Stimulated activated CD8-positive, alpha-beta memory T cell treated with anti-CD3 and anti-CD28 coated beads, Interleukin-15, amount 100 ng/mL, for 1 hour (primary cell): ENCODE measurements at regions not wholly inside any gene's neighbourhood (a gene's known extent, or its start where the extent isn't known, plus 50 kb on each side); places are given as distances from the start of the nearest gene placed in this dataset.

Experiments used
- DNase-seq: peaks from one replicate; pipeline ENCODE4 v3.0.0-alpha.2; 2020; ENCODE audit warnings: low read depth

DNA sequence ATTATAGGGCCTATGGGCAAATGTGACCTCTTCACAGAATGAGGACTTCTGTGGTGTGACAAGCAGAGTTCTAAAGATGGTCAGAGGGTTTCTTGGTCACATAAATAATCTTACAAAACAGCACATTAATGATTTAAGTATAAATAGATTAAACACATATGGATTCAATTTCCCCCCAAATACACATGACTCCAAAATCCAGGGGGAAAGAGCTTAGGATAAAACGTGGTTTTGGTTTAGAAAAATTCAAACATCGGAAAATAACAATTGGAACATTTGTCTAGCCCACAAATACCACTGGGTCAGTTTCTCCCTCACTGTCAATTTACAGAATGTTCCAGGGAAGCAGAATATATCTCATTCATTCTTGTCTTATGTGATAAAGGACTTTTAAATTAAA is 283.1 kb downstream of the COG6 start:
- no peak for DNase-seq

GRCh38 chr13:39941236-39941635 is 285.8 kb downstream of the COG6 start:
- no peak for DNase-seq

- no peak for DNase-seq
Observed at GRCh38 chr13:39941911-39942551, 286.6 kb downstream of the COG6 start.

DNA sequence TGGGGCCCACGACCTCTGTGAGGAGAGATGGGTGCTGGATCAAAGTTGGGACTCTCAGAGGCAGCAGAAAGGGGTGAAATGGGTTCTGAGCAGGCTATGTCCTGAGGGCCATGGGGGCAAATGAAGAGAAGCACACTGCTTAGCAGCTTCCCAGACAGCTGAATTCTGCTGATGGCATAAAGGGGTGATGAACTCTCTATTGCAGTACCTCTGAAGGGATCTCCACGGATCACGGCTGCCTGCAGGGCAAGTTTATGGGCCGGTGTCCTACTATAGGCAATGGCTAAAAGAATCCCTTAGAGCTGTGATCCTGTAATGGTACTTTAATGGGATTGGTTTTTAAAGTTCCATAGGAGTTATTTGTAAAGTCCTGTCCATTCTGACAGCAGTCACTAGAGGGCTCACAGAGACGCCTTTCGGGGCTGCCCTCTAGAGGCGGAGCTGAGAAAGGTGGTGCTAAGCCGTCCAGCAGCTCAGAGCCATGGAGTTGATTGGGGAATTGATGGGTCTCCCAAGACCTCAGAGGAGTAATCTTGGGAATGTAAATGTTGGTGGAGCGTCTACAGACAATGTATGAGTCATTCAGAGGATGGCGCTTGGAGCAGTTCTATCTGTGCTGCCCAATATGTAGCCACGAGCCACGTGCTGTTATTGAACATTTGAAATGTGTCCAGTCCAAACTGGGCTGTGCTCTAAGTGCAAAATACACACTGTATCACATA is 287.3 kb downstream of the COG6 start:
- DNase-seq = peak; percentile 49

- no peak for DNase-seq
Observed at GRCh38 chr13:39943711-39944110, 288.2 kb downstream of the COG6 start.

GRCh38 chr13:39945226-39945625 is 289.8 kb downstream of the COG6 start:
- DNase-seq = no peak

GRCh38 chr13:39946769-39947168 is 291.3 kb downstream of the COG6 start:
- no peak for DNase-seq

GRCh38 chr13:39951301-39951700 is 295.8 kb downstream of the COG6 start:
- no peak for DNase-seq

DNA sequence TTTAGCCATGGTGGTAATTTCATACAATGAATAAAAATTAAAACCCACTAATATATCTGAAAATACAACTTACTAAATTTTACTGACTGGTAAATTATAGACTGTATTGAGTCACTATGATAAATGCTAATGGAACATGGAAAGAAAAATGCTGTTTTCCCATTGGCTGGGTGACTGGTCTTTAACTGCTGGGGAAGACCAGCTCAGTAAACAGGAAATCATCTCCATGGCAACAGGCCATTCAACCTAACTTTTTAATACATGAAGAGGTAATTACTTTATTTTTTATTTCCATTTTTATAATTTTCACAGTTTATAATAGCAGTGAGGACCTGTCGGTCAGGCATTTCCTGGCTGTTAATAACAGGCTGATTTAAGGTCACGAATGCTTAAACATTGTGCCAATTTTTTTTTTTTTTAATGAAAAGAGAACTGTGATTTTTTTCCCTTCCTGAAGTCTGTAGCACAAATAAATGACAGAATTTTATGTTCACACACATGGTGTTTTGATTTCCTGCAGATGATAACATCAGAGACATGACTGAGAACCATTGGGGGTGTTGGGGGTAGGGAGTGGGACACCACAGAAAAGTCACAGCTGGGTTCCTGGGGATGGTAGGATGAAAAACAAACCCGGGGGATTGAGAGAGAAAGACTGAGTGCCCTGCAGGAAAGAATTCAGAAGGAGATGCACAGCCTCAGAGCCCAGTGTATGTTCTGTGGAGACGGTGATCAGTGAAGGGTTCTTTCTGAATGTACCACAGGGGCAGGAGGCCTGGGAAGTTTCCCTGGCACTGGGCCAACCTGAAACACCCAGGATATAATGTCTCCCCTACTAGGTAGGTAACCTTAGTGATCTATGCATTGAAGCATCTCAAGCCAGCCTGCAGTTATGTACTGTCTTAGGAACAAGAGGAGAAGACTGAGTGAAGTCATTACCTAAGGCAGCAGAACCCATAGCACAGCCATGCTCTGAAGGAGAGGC is 297.1 kb downstream of the COG6 start:
- no peak for DNase-seq

DNA sequence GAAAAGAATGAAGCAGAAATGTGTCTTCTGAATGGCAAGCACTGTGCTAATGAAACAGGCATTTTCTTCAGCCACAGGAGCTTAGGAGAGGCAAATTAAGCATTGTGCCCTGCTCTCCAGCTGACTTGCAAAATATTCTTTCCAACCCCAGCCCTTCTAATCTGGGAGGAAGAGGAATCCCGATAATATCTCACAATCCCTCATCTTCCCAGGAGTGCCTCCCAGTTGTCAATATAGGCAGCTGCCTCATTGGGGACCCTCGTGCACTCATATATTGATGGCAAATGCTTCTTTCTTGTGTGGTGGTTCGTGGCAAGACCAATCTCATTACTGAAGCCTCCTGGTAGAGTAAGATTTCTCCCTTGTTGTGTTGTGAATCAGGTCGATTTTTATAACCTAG is 299.0 kb downstream of the COG6 start:
- DNase-seq = no peak

DNA sequence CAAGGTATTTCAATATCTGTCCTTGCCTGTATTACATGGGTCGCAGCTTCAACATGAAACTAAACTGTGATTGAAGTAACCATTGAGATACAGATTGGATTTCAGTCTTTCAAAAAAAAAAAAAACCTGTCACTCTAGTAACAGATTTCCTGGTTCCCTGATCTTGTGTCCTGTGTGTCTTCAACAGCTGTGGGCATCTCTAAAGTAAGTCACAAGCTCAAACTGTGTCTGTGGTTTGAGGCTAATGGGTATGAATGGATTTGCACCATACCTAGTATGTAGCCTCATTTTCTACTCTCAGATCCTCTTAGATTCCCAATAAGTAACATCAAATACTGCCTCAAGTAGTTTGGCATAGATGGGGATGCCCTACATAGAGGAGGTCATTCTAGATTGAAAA is 300.1 kb downstream of the COG6 start:
- DNase-seq = no peak

DNA sequence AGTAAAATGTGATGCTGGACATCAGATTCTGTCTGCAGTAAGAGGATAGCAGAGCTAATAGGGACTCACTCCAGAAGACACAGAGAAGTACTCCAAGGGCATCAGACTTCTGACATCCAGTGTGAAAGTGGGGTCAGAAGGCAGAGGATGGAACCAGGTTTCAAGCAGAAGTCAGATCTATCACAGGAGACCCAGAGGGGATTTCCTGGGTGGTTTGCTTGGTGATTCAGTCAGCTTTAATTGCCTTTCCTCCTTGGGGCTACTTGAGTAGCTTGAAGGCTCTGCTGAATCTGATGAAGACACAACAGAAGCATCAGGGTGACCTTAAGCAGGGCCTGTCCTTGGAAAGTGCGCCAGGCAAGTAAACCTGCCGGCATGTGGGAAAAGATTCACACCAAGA is 300.6 kb downstream of the COG6 start:
- peak; percentile 4 for DNase-seq

- no peak for DNase-seq
Observed at GRCh38 chr13:39957868-39958677, 302.6 kb downstream of the COG6 start.

DNA sequence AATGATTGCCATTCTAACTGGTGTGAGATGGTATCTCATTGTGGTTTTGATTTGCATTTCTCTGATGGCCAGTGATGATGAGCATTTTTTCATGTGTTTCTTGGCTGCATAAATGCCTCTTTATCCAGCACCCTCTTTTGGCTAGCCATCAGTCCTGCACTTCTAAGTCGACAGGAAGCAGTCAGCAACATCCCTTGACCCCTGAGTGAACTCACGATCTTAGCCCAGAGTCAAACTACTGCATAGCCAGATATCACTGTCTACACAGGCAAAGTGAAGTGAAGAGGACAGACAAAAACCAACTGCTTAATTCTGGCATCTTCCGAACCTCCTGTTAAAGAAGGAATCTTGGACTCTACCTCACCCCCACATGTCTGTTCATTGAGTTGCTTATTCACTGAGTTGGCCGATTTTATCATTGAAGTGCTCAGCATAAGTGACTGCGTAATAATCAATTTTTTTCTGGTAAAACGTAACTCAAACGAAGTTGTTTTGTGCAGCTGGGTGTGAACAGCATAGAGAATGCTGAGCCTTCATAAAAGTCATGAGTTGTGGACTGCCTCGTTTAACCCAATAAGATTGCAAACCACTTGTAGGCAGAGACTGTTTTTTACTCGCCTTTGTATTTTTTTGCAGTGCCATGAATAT is 304.2 kb downstream of the COG6 start:
- DNase-seq = no peak

DNA sequence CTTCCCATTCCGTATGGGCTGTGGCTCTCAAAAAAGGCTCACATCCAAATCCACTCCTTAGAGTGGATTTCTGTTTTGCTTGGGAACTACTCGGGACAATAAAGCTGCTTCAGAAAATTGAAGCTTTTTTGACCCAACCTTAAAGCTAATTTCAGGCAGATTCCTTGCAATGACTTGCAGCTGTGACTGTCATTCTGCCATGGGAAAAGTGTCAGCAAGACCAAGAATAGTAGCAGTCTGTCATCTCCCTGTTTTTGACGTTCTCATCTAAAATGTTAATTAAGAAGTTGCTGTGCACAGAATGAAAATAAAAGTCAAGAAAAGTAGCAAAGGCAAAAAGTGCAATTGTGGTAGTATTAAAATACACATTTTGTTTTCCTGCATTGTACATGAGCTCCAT is 304.7 kb downstream of the COG6 start:
- DNase-seq = no peak

DNA sequence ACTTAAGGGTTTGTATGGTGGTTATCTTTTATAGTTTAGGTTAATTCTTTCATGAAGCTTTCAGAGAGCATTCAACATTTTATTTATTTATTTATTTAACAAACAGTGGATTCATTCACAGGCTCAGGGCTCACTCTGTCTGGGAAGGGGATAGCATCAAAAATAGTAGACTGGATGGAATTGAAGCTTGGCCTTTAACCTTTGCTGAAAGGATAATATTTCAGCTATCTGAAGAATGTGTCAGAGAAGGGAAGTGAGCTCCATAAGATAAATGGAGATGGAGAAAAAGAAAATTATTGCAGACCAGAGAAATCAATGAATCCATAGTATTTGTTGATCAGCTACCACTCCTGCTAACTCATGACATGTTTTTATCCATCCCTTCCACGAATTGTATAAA is 305.6 kb downstream of the COG6 start:
- DNase-seq = no peak

DNA sequence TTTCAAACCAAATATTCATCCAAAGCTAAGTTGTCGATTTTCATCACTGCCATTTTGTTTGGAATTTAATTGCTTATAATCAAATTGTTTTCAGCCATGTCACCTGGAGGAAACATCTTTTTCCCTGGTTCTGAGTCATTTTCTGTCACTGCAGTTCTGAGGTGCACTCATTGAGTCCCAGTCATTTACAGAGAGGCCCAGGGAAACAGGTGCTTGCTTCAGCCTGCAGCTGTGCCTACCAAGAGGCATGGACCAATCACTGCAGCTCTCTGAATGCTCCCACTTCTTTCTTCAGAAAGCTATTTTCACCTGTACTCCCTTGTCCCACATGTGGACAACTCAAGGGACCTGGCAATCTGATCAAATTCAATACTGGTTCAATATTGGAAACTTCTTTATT is 308.1 kb downstream of the COG6 start:
- no peak for DNase-seq

- no peak for DNase-seq
Observed at GRCh38 chr13:39965309-39965708, 309.8 kb downstream of the COG6 start.

DNA sequence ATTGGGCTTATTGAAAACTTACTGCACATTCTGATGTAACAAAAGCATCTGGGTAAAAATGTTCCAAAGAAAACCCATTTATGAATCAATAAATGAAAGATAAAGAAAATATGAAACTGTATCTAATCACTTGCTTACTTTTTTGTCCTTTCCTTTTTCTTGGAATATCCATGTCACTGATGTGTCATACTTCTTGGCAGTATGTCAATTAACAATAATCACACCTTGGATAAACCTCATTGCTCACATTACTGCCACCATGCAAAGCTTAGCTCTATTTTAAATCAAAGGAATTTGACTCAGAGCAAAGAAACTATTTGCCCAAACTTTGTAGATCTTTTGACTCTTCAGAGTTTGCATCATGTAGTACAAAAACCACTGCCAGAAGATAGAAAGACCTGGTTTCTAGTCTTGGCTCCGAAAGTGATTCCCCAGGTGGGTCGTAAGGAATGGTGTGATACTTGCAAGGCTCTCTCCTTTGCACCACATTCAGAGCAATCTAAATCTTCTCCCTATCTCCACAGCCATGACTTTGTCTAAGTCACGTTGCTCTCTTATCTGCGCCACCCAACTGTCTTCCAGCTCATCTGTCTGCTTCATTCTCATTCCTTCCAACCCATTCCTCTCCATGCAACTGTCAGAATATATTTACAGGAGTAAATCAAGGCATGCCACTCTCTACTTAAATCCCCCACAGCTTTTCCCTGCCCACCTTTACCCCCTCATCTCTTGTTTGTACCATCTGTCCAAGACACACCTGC is 311.9 kb downstream of the COG6 start:
- DNase-seq = no peak

GRCh38 chr13:39968646-39969475 is 313.4 kb downstream of the COG6 start:
- no peak for DNase-seq
